Glutamatergic neuron (in vitro differentiated cells): ENCODE measurements at regions not wholly inside any gene's neighbourhood (a gene's known extent, or its start where the extent isn't known, plus 50 kb on each side); places are given as distances from the start of the nearest gene placed in this dataset.

ENCODE experiments used
- DNase-seq: peaks from one replicate; pipeline ENCODE4 v3.0.0; 2022
- H3K27ac Mint-ChIP-seq: one replicate; pipeline ENCODE4 v1.8.0; 2020; ENCODE audit warnings: mild to moderate bottlenecking, mixed read lengths, inconsistent platforms; ENCODE audit not compliant: unreplicated experiment
- H3K27me3 Mint-ChIP-seq: one replicate; pipeline ENCODE4 v1.8.0; 2020; ENCODE audit warnings: mild to moderate bottlenecking, moderate library complexity, mixed read lengths, inconsistent platforms; ENCODE audit not compliant: unreplicated experiment
- H3K36me3 Mint-ChIP-seq: one replicate; pipeline ENCODE4 v1.8.0; 2020; ENCODE audit warnings: mild to moderate bottlenecking, mixed read lengths, inconsistent platforms; ENCODE audit not compliant: unreplicated experiment
- H3K4me1 Mint-ChIP-seq: one replicate; pipeline ENCODE4 v1.8.0; 2020; ENCODE audit warnings: mild to moderate bottlenecking, low read depth, mixed read lengths, inconsistent platforms; ENCODE audit not compliant: unreplicated experiment
- H3K4me3 Mint-ChIP-seq: one replicate; pipeline ENCODE4 v1.8.0; 2020; ENCODE audit warnings: mild to moderate bottlenecking, mixed read lengths, inconsistent platforms; ENCODE audit not compliant: unreplicated experiment
- H3K9me3 Mint-ChIP-seq: one replicate; pipeline ENCODE4 v1.8.0; 2020; ENCODE audit warnings: mild to moderate bottlenecking, moderate library complexity, mixed read lengths, inconsistent platforms; ENCODE audit not compliant: unreplicated experiment
- TF ChIP-seq, protein P1 (sequence below): fragments of 200-600 bp; sonication (generic); IDR thresholded peaks from one replicate; pipeline ENCODE4 v1.5.0; 2021; ENCODE audit not compliant: partially characterized antibody, unreplicated experiment

GRCh38 chr11:92859156-92859690 is 110.2 kb upstream of the MTNR1B start:
- H3K36me3 Mint-ChIP-seq, result no peaks in the 10 kb centered on the region
- no peak overlapping the region for H3K27ac Mint-ChIP-seq
- H3K27me3 Mint-ChIP-seq, result peaks cover 2% of the 10 kb centered on the region
- no peaks in the 10 kb centered on the region for H3K9me3 Mint-ChIP-seq
- H3K4me3 Mint-ChIP-seq, result no peak overlapping the region
- peaks cover 5% of the 10 kb centered on the region for H3K4me1 Mint-ChIP-seq
- no peak for DNase-seq
- TF ChIP-seq, protein P1, sequence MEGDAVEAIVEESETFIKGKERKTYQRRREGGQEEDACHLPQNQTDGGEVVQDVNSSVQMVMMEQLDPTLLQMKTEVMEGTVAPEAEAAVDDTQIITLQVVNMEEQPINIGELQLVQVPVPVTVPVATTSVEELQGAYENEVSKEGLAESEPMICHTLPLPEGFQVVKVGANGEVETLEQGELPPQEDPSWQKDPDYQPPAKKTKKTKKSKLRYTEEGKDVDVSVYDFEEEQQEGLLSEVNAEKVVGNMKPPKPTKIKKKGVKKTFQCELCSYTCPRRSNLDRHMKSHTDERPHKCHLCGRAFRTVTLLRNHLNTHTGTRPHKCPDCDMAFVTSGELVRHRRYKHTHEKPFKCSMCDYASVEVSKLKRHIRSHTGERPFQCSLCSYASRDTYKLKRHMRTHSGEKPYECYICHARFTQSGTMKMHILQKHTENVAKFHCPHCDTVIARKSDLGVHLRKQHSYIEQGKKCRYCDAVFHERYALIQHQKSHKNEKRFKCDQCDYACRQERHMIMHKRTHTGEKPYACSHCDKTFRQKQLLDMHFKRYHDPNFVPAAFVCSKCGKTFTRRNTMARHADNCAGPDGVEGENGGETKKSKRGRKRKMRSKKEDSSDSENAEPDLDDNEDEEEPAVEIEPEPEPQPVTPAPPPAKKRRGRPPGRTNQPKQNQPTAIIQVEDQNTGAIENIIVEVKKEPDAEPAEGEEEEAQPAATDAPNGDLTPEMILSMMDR, result no peak

DNA sequence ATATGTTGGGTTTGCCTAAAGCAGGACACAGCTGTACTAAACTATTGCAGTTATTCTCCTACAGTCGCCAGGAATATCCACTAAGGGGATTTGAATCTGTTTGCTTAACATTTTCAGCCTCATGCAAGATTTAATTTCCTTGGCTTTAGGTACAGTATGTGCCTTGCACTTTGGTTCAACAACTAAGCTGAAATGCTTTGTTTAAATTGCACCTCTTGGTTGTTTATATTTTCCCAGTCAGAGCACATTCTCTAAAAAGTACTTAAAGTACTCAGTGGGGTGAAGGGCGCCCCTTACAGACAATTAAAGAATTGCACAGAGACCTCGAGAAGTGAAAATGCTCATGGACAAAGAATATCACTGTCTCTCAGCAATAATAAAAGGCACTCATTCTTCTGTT is 107.8 kb upstream of the MTNR1B start:
- no peak for DNase-seq
- H3K36me3 Mint-ChIP-seq, result no peaks in the 10 kb centered on the region
- peaks cover 4% of the 10 kb centered on the region for H3K4me1 Mint-ChIP-seq
- peaks cover 2% of the 10 kb centered on the region for H3K9me3 Mint-ChIP-seq
- H3K27me3 Mint-ChIP-seq, result peaks cover 2% of the 10 kb centered on the region
- TF ChIP-seq, protein P1, result no peak
- H3K4me3 Mint-ChIP-seq, result no peak overlapping the region
- no peak overlapping the region for H3K27ac Mint-ChIP-seq

DNA sequence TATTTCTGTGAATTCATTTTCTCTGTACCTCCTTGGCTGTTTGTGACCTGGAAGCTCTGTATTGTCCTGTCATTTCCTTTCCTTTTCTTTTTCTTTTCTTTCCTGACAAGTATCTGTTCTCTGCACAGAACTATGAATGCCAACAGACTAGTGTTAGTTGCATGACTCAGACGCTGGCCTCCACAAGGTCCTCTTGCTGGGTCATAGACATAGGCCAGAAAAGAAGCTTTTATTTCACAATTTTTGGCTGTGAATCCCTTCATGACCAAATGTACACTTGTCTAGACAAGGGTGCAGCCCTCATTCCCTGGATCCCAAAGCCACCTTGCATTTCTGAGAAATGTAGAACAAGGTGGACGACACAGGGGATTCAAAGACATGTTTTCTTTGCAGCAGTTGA is 104.1 kb upstream of the MTNR1B start:
- no peaks in the 10 kb centered on the region for H3K36me3 Mint-ChIP-seq

GRCh38 chr11:92866679-92867282 is 102.7 kb upstream of the MTNR1B start:
- peaks cover 4% of the 10 kb centered on the region for H3K27me3 Mint-ChIP-seq
- H3K4me3 Mint-ChIP-seq, result no peak overlapping the region

More for the DNA sequence above, 104.1 kb upstream of the MTNR1B start:
- H3K9me3 Mint-ChIP-seq, result peaks cover 3% of the 10 kb centered on the region
- peaks cover 4% of the 10 kb centered on the region for H3K4me1 Mint-ChIP-seq
- H3K4me3 Mint-ChIP-seq, result no peak overlapping the region
- TF ChIP-seq, protein P1, result no peak
- H3K27ac Mint-ChIP-seq, result no peak overlapping the region
- peaks cover 4% of the 10 kb centered on the region for H3K27me3 Mint-ChIP-seq
- no peak for DNase-seq

More at GRCh38 chr11:92866679-92867282, 102.7 kb upstream of the MTNR1B start:
- H3K9me3 Mint-ChIP-seq, result peaks cover 3% of the 10 kb centered on the region
- TF ChIP-seq, protein P1, result no peak
- no peaks in the 10 kb centered on the region for H3K4me1 Mint-ChIP-seq
- no peak for DNase-seq
- no peaks in the 10 kb centered on the region for H3K36me3 Mint-ChIP-seq
- no peak overlapping the region for H3K27ac Mint-ChIP-seq
